ENCODE measurements at regions not wholly inside any gene's neighbourhood (a gene's known extent, or its start where the extent isn't known, plus 50 kb on each side); places are given as distances from the start of the nearest gene placed in this dataset.

DNA sequence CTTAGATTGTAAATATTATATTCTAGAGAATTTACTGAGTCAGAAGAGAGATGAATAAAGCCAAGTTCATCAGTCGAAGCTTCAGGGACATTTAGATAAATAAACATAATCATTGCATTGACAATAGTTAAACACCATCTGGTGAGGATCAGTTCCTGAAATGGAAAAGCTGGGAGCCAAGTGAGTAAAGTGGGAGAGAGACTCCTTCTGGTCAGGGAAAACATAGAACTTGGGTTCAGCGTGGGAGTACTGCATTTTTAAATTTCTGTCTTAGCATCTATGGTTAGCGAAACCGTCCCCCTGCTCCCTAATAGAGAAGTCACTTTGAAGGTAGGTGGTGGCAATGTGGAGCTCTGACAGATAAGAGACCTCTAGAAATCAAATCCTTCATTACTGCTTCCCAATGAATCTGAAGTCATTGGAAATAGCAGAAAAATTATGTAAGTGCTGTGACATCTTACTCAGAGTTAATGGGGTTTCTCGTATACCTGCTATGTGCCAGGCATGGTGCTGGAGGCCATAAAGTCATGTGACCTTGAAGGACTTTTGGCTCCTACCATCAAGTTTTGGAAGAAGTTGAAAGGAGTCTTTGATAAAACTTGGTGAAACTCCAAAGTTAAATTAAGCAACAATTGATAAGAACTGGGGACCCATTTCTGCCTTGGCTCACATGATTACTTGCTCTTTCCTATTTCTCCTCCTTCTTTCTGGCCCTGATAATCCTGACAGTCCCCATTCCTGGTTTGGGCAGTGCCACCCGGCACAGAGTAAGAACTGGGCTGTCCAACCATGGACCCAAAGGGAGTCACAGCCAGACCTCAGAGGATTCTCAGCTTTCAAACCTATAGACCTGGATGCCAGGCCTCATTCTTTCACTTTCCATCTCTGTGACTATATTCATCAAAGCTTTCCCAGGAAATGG is 211.2 kb downstream of the C7orf25 start:
- Histone ChIP-seq H3K27me3 (ENCODE audit: insufficient read depth, low read length) (no peaks in the 10 kb centered on the region), H2BK5ac (ENCODE audit: insufficient read length, low read length) (no peak overlapping the region), H2AFZ (ENCODE audit: low read length) (no peak overlapping the region), H3T11ph (ENCODE audit: low read length) (no peak overlapping the region), H2BK15ac (ENCODE audit: low read depth, low read length) (no peak overlapping the region), H2BK12ac (ENCODE audit: insufficient read length, low read depth, low read length) (no peak overlapping the region), H4K5ac (ENCODE audit: insufficient read length, low read depth, low read length) (no peak overlapping the region), H4K8ac (replicated peaks; ENCODE audit: insufficient read length, low read depth, low read length) (no peak overlapping the region), H3K79me1 (ENCODE audit: insufficient read depth, low read depth, low read length, poor library complexity, severe bottlenecking) (no peaks in the 10 kb centered on the region), H3K27ac (ENCODE audit: insufficient read length, low read depth, low read length) (no peak overlapping the region), H3K9me3 (ENCODE audit: control insufficient read depth, low read depth, low read length) (no peaks in the 10 kb centered on the region), H3K4me1 (ENCODE audit: insufficient read depth, low read length) (no peaks in the 10 kb centered on the region), H2BK120ac (ENCODE audit: low read depth, low read length, poor library complexity, severe bottlenecking) (no peak overlapping the region), H2BK20ac (ENCODE audit: low read depth, low read length, poor library complexity, severe bottlenecking) (no peak overlapping the region), H3K23me2 (ENCODE audit: insufficient read length, low read depth, low read length, poor library complexity, severe bottlenecking) (no peaks in the 10 kb centered on the region), H3K56ac (ENCODE audit: insufficient read length, low read depth, low read length) (no peak overlapping the region), H3K4ac (ENCODE audit: low read depth, low read length) (no peak overlapping the region), H3K4me2 (ENCODE audit: insufficient read depth, insufficient read length, low read length) (no peak overlapping the region), H4K91ac (ENCODE audit: insufficient read length, low read depth, low read length) (no peak overlapping the region), H3K79me2 (ENCODE audit: insufficient read depth, low read length) (no peaks in the 10 kb centered on the region), H3K18ac (ENCODE audit: insufficient read length, low read depth, low read length) (no peak overlapping the region), H3K9ac (ENCODE audit: extremely low read depth, insufficient read length, low read length) (no peak overlapping the region), H3K14ac (ENCODE audit: insufficient read depth, low read length) (no peak overlapping the region), H2AK5ac (ENCODE audit: insufficient read length, low read length) (no peak overlapping the region), H3K23ac (ENCODE audit: insufficient read length, low read depth, low read length) (no peak overlapping the region), H4K20me1 (ENCODE audit: control insufficient read depth, insufficient read depth, insufficient read length) (no peaks in the 10 kb centered on the region)
- H3K36me3 Mint-ChIP-seq (ENCODE audit: insufficient read depth in 1 of 3, low read depth in 3 of 3), result no peaks in the 10 kb centered on the region
- peaks cover 1% of the 10 kb centered on the region; the same call in 1 of the 2 replicates for H3K27me3 Mint-ChIP-seq (ENCODE audit: low read depth)
- WGBS (ENCODE audit: extremely low coverage, insufficient read length, low lambda C conversion rate), result no CpG with 5 or more reads among the region's 6 CpGs
- no peak for DNase-seq
- H3K27ac Mint-ChIP-seq, result no peak overlapping the region
- H3K9me3 Mint-ChIP-seq, result no peaks in the 10 kb centered on the region
- H3K4me1 Mint-ChIP-seq, result peaks cover 7 to 8% of the 10 kb centered on the region in 2 experiments; a peak in 3 of 4 replicates
- TF ChIP-seq, protein P1, sequence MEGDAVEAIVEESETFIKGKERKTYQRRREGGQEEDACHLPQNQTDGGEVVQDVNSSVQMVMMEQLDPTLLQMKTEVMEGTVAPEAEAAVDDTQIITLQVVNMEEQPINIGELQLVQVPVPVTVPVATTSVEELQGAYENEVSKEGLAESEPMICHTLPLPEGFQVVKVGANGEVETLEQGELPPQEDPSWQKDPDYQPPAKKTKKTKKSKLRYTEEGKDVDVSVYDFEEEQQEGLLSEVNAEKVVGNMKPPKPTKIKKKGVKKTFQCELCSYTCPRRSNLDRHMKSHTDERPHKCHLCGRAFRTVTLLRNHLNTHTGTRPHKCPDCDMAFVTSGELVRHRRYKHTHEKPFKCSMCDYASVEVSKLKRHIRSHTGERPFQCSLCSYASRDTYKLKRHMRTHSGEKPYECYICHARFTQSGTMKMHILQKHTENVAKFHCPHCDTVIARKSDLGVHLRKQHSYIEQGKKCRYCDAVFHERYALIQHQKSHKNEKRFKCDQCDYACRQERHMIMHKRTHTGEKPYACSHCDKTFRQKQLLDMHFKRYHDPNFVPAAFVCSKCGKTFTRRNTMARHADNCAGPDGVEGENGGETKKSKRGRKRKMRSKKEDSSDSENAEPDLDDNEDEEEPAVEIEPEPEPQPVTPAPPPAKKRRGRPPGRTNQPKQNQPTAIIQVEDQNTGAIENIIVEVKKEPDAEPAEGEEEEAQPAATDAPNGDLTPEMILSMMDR (conservative IDR thresholded peaks at IDR 0.05), result peak; percentile 12; the same call in 1 of the 3 replicates
- no peak overlapping the region for H3K4me3 Mint-ChIP-seq
